ENCODE measurements at regions not wholly inside any gene's neighbourhood (a gene's known extent, or its start where the extent isn't known, plus 50 kb on each side); places are given as distances from the start of the nearest gene placed in this dataset.

GRCh38 chr3:148162132-148162531 is 535.6 kb upstream of the AGTR1 start:
- no peak for DNase-seq (ENCODE audit: low spot score)

GRCh38 chr3:148168347-148168746 is 529.4 kb upstream of the AGTR1 start:
- DNase-seq (ENCODE audit: low spot score): no peak

GRCh38 chr3:148173851-148174250 is 523.9 kb upstream of the AGTR1 start:
- DNase-seq (ENCODE audit: low spot score): no peak

- DNase-seq (ENCODE audit: low spot score): no peak
Observed at GRCh38 chr3:148175214-148175613, 522.5 kb upstream of the AGTR1 start.

GRCh38 chr3:148178503-148178902 is 519.2 kb upstream of the AGTR1 start:
- no peak for DNase-seq (ENCODE audit: low spot score)

GRCh38 chr3:148184798-148185197 is 512.9 kb upstream of the AGTR1 start:
- no peak for DNase-seq (ENCODE audit: low spot score)

GRCh38 chr3:148186881-148187280 is 510.8 kb upstream of the AGTR1 start:
- no peak for DNase-seq (ENCODE audit: low spot score)

- DNase-seq (ENCODE audit: low spot score): no peak
Observed at GRCh38 chr3:148187296-148187695, 510.4 kb upstream of the AGTR1 start.

- no peak for DNase-seq (ENCODE audit: low spot score)
Observed at GRCh38 chr3:148190441-148190990, 507.2 kb upstream of the AGTR1 start.

- DNase-seq (ENCODE audit: low spot score): no peak
Observed at GRCh38 chr3:148191966-148192365, 505.7 kb upstream of the AGTR1 start.

GRCh38 chr3:148197061-148197460 is 500.6 kb upstream of the AGTR1 start:
- DNase-seq (ENCODE audit: low spot score): no peak

- DNase-seq (ENCODE audit: low spot score): no peak
Observed at GRCh38 chr3:148202386-148202785, 495.3 kb upstream of the AGTR1 start.

GRCh38 chr3:148203297-148204010 is 494.2 kb upstream of the AGTR1 start:
- no peak for DNase-seq (ENCODE audit: low spot score)

- no peak for DNase-seq (ENCODE audit: low spot score)
Observed at GRCh38 chr3:148204131-148204530, 493.6 kb upstream of the AGTR1 start.

- DNase-seq (ENCODE audit: low spot score): no peak
Observed at GRCh38 chr3:148205977-148206376, 491.7 kb upstream of the AGTR1 start.

- DNase-seq (ENCODE audit: low spot score): no peak
Observed at GRCh38 chr3:148206446-148206845, 491.3 kb upstream of the AGTR1 start.

- DNase-seq (ENCODE audit: low spot score): no peak
Observed at GRCh38 chr3:148208975-148209374, 488.7 kb upstream of the AGTR1 start.

- DNase-seq (ENCODE audit: low spot score): peak; percentile 41
Observed at GRCh38 chr3:148211725-148212124, 486.0 kb upstream of the AGTR1 start.

GRCh38 chr3:148214705-148215104 is 483.0 kb upstream of the AGTR1 start:
- DNase-seq (ENCODE audit: low spot score): no peak

- no peak for DNase-seq (ENCODE audit: low spot score)
Observed at GRCh38 chr3:148217317-148217716, 480.4 kb upstream of the AGTR1 start.

- DNase-seq (ENCODE audit: low spot score): no peak
Observed at GRCh38 chr3:148218222-148218621, 479.5 kb upstream of the AGTR1 start.

- no peak for DNase-seq (ENCODE audit: low spot score)
Observed at GRCh38 chr3:148219999-148220398, 477.7 kb upstream of the AGTR1 start.

GRCh38 chr3:148221303-148221702 is 476.4 kb upstream of the AGTR1 start:
- DNase-seq (ENCODE audit: low spot score): no peak

GRCh38 chr3:148223266-148223665 is 474.4 kb upstream of the AGTR1 start:
- DNase-seq (ENCODE audit: low spot score): no peak

All from SW480 (cell line).